HG02571 (cell line): ENCODE measurements at regions not wholly inside any gene's neighbourhood (a gene's known extent, or its start where the extent isn't known, plus 50 kb on each side); places are given as distances from the start of the nearest gene placed in this dataset.

Source experiments
- ATAC-seq: cut with Tn5 transposase; IDR thresholded peaks from one replicate; pipeline ENCODE4 v1.9.1; 2021; ENCODE audit warnings: mild to moderate bottlenecking, moderate library complexity; ENCODE audit not compliant: unreplicated experiment

DNA sequence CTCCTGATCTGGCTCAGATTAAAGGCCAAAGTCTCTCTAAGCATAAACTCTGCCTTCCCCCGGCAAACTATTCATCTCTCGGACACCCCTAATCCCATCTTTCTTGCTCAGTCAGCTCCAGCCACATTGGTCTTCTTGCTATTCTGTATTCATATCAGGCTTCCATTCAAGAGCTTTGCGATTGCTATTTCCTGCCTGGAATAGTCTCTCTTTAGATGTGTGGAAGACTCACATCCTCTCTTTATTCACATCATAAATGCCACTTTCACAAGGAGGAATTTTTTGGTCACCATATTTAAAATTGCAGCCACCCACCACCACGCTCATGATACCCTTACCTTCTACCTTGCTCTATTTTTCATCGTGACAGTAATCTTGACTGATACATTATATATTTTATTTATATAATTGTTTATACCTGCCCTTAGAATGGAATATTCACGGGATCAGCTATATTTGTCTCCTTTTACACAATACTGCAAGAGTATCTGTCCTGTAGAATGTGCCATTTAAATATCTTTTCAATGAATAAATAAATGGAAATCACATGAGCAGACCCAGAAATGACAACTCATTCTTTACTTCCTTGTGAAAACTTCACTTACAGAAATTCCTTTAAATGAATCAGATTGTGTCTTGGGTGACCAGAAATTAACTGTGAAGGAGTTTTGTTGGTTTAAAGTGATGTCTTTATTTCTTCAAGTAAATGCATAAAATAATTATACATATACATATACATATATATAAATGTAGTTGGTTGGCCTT lies 780.6 kb upstream of the FLRT2 start:
- ATAC-seq: no peak

DNA sequence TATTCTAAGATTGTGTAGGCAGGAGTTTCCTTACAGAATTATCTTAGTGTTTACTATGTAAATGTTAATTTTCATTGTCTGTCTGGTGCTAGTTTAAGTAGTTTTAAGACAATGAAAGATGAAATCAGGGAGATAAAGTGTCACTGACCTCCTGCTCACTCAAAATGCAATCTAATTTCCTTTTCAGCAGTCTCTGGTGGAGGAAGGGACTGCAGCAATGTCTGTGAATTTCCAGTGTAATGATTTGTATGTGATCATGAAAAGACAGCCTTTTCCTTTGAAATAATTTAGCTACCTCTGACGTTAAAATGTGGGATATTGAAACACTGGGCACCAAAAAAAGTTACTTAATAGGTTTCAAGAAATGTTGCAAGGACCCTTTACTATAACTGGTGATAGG lies 779.7 kb upstream of the FLRT2 start:
- no peak for ATAC-seq

DNA sequence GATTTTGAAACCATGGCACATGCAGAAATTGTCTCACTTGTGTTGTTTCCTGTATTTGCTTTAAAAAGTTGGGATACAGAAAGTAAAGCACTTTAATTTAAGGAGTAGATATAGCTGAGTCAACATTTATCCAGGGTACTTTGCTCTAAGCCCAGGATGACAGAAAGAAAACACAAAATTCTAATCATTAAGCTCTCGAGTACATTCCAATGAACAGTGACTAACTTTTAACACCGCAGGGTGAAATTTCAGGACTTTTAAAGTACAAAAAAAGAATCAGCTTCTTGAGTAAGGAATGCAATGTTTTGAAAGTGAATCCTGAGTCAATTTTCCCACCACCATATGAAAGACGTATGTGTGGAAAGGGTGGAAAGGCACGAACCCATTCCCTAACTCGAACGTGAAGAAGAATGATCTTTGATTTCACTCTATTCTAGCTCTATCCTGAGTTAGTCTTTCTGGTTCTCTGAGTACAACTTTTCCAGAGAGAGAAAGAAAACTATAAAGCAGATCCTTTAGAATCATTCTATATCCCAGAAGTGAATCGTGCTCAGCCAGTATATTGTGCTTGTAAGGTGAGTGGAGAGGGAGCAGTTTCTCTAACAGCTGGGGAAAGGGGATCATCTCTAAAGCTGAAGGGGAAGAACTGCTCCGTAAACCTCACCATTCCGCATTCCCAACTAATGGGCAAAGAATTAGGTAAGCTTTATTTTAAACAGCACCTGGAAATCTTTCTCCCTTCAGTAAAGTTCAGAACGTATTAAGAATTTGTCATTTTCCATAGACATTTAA lies 779.0 kb upstream of the FLRT2 start:
- ATAC-seq: no peak

DNA sequence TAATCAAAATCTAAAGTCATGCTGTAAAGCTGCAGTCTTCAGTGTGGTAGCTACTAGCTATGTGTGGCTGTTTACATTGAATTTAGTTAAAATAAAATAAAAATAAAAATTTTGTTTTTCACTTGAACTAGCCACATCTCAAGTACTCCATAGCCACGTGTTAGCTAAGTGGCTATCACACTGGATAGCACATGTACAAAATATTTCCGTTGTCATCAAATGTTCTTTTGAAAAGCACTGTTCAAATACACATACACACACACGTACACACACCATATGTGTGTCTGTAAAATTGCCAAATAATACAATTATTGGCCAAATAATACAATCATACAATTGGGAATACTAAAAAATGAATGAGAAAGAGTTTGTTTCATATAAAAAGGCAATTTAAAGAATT lies 778.2 kb upstream of the FLRT2 start:
- ATAC-seq: no peak

DNA sequence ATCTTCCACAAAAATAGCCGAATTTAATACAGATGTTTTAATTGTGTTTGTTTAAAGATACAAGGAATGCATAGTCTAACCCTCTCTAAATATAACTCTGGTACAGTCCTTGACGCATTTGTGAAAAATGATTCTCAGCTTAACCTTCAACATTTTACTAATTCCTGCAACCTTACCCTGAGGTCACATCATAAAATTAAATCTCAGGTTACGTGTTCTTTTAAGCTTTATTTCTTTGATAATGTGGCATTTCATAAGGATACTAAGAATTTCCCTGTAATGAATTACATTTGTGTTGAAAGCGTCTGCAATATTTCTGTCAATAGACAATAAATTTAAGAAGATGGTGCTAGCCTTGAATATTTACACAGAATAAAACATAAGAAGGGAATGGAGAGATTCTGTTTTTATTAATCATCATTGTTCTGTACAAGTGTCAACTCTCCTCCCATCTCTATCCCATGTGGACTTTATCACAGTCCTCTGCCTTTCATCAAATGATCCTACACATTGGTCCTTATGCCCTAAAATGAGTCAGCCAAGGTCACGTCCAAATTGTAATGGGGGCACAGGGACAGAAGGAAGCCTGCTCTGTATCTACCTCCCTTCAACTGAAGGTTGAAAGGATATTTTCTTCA lies 769.3 kb upstream of the FLRT2 start:
- ATAC-seq: no peak

DNA sequence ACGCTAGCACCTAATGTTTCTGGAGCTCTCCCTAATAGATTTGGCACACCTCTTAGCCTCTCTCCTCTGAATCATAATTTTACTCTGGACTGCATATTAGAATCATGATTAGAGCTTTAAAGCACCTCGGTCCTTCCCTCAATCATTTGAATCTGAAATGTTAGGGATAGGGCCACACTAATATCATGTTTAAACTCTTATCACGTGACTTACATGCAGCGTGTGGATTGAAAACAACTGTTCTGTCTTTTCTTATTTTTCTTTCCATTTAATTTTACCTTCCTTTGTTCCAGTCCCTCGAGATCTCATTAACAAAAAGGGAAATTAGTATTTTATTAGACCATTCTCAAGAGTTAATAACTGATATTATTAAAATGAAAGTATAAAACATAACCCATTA lies 762.5 kb upstream of the FLRT2 start:
- ATAC-seq: no peak

DNA sequence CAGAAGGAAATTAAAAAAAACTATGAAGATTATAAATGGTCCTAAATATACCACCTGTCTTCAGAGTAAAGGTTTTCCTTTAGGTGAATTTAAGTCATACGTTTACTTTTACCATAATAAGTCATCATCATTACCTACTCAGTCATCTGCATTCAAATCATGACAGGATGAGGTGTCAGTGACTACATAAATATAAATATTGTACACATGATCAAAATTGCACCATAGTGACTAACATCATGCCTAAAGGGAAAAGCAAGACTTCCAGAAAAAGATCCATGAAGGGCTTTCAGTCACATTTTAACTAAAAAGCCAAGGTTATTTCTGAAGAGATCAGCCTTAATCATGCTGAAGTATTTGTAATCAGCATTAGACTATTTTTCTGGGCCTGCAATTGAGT lies 759.9 kb upstream of the FLRT2 start:
- ATAC-seq: no peak

DNA sequence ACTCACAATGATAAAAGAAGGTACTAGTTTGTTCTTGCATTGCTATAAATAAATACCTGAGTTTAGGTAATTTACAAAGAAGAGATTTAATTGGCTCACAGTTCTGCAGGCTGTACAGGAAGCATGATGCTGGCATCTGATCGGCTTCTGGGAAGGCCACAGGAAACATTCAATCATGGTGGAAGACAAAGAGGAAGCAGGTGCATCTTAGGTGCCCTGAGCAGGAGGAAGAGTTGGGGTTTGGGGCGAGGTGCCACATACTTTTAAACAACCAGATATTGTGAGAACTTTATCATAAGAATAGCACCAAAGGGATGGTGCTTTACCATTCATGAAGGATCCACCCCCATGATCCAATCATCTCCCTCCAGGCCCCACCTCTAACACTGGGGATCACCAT lies 752.6 kb upstream of the FLRT2 start:
- ATAC-seq: no peak

DNA sequence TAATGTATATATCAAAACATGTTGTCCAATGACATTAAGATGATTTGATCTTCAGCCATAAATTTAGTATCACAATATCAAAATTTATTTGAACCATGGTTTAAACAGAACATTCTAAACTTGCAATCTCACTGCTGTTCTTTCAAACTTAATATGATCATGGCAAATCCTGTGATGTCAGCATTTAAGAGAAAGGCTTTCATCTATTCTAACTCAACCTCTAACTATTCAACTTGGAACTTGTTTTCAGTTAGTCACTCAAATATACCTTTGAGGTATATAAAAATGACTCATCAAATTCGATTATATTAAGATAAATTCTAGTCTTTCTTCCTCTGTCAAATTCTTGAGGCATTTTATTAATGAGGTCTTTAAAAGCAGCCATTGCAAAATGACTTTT lies 747.0 kb upstream of the FLRT2 start:
- no peak for ATAC-seq

DNA sequence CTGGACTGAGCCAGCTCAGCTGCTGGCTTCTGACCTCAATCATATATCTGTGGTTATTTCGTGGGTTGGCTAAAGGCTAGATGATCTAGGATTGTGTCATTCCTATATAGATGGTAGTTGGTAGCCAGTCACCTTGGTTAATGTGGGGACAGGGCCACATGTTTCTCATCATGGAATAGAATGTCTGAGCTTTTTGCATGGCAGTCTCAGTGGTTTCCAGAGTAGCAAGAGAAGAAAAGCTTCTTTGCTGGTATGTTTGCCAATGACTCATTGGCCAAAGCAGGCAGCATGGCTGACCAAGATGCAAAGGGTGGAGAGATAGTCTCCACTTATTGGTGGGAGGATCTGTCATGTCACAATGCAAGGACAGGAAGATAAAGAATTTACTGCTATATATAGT lies 746.4 kb upstream of the FLRT2 start:
- no peak for ATAC-seq

DNA sequence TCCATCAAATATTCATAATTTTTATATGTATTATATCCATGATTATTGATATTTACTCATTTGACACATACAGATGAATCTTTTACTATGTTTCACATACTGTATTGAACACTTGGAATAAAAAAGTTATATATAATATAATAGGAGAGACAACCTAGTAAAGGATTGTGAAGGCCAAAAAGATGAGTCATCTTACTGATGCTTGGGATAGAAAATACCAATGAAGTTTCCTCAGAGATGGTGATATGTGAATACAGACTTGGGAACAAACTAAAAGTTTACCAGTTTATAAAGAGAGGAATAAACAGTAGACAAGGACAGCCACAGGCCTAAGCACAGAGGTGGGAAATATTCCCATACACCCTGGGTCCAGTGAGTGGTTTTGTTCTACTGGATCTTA lies 743.9 kb upstream of the FLRT2 start:
- ATAC-seq: no peak

DNA sequence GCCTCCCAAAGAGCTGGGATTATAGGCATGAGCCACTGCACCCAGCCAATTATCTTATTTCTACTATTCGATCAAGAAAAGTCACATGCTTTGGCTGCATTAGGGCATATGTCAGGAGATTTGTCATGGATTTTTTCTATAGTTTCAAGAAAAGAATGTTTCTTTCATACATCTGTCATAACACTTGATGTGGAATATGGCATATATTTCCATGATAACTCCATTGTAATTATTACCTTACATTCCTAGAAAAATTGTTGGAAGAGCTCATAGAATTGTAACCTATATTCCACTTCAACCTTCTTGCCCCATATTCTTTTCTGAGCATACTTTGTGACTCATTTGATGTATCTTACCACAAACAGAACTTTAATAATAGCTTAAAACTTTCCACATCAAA lies 740.9 kb upstream of the FLRT2 start:
- ATAC-seq: no peak

DNA sequence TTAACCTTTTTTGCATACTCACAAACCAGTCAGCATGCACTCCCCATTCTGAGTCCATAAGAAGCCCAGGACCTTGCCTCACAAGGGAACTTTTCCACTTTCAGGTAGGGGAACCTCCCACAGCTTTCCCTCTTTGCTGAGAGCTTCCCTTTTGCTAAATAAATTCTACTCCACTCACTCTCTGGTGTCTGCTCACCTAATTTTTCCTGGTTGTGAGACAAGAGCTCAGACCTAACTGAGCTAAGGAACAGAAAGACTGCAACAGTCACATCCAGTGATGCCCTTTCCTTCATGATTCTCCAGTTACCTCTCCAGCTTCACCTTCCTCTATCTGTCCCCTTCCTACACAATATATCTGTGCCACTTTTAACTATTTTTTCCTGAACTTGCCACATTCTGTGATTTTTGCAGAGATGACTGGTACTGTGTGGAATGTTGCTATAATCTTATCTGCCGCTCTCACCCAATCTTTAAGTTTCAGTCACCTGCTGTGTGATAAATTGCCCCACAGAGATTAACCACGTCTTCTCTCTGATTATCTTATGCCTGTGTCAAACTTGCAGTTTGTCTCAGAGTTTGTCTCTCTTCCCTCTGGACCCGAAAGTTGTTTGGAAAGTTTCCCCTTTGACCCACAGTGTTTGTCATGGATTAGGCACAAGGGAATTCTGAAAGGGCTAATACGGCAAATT lies 737.1 kb upstream of the FLRT2 start:
- no peak for ATAC-seq

DNA sequence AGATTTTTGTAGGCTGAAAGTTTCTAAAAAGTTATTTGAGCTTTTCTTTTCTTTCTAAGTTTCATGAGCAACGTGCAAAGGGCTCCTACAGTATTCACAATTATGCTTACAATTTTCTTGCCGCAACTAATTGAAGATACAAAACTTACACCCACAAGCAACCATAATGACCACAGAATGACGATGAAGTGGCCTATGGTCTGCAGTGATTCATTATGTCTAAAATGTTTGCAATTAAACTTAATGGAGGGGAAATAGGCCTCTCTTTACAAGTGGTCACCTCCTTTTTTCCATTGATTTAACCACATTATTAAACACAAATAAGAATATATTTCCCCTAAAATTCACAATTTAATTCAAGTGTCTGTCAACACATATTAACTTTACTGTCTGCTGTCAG lies 732.6 kb upstream of the FLRT2 start:
- no peak for ATAC-seq

DNA sequence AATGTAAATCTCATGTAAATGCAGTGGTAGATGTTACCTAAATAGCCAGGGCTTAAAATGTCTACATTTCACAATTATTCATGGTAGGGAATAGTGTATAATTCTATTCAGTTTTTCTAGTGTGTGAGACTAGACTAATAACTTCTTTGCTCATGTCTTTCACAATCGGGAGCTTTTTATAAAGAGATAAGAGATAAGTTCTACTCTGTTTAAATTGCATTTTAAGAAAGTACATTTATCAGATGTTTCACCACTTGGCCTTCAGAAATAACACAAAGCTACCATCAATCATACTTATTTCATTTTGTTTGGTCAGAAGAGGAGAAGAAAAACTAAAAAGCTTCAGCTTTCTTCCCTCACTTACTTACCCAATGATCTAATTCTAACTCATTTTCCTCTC lies 725.5 kb upstream of the FLRT2 start:
- no peak for ATAC-seq

DNA sequence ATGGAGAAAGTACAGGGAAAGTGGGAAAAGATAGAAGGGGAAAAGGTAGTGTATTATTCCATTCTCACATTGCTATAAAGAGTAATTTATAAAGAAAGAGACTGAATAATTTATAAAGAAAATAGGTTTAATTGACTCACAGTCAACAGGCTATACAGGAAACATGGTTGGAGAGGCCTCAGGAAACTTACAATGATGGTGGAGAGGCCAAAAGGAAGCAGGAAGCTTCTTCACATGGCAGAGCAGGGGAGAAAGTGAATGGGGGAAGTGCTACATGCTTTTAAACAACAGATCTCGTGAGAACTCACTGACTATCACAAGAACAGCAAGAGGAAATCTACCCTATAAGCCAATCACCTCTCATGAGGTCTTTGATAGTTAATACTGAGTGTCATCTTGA lies 725.0 kb upstream of the FLRT2 start:
- ATAC-seq: no peak

DNA sequence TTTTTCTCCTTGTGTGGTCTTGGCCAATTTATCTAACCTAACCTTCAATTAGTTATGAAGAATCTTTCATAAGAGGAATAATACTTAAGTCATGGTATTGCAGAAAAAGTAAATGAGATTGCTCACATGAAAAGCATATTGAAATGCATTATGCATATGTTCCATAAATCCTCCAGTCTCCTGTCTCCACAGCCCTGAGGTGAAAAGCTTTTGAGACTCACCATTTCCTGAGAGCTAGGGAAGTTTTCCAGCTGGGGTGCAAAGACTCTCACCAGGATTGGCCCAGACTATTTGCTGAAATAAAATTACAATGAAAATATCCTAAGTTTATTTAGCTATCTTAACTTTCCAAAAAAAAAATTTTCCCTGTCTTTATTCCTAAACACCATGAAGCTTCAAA lies 723.8 kb upstream of the FLRT2 start:
- no peak for ATAC-seq

DNA sequence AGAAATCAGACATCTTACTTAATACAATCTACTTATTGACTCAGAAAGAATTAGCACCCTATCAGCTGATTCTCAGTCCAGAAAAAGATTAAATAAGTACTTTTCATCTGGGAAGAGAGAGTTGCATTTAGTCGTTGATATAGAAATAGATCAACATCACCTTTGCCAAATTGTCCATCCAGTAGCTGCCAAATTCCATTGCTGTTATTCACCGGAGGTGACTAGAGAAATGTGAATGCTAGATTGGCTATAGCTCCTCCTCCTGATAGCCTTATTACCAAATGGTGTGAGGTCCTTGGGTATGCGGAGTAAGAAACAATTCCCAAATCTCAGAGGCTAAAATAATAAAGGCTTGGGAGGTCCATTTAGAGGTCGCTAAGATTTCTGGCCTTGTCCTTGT lies 723.3 kb upstream of the FLRT2 start:
- ATAC-seq: no peak

DNA sequence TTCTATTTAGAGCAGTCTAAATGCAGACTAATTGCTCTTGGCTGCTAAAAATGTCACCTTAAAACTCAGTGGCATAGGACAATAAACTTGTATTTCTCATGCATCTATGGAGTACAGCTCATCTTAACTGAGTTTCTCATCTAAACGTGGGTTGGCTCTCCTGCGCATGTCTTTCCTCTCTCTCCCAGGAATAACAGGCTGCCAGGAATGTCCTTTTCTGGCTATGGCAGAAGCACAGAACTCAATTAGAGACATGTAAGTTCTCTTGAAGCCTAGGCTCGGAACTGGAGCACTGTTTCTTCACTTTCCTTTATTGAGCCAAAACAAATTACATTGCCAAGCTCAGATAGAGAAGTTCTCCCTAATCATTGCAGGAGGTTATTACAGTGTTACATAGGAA lies 722.3 kb upstream of the FLRT2 start:
- no peak for ATAC-seq

DNA sequence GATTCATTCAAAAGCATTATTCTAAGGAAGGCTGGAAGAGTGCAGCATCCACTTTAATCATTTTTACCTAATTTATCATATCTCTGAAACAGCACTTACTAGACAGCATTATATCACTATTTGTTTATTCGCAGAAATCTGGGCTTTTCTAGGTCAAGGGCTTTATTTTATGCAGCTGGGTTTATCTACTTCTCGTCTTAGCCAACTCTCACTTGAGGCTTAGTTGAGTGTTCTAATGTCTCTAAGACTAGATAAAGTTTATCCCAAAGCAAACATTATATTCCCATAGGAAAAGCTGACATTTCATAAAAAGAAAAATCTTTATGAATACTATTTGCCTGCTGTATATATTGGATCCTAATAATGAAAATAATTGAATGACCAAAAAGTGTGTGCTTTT lies 720.8 kb upstream of the FLRT2 start:
- no peak for ATAC-seq

DNA sequence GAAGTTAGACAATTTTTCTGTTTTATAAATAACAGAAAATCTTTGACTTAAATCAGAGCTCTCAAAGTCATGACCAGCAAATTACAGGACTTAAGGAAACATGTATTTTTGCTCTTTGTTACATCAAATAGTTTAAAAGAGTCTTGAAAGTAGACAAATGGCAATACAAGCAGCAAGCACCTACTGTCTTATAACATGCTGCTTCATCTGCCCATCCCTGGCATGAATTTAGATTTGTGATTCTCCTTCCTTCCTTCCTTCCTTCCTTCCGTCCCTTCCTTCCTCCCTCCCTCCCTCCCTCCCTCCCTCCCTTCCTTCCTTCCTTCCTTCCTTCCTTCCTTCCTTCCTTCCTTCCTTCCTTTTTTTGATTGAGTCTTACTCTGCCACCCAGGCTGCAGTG lies 715.6 kb upstream of the FLRT2 start:
- ATAC-seq: no peak

DNA sequence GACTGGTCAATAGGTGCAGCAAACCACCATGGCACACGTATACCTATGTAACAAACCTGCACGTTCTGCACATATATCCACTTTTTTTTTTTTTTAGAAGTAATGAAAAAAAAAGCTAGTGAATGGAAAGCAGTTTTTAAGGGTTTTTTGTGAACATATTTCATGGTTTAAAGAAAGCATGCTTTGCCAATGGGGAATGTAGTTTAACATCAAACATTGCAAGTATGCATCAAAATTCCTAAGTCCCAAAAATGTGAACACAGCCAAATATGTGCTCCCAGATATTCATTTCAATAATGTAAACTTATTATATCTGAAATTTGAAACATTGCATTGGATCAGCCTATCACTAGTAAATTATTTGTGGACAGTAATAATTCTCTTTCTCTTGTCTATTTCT lies 710.4 kb upstream of the FLRT2 start:
- no peak for ATAC-seq
